CD4-positive, CD25-positive, alpha-beta regulatory T cell (primary cell): ENCODE measurements at regions not wholly inside any gene's neighbourhood (a gene's known extent, or its start where the extent isn't known, plus 50 kb on each side); places are given as distances from the start of the nearest gene placed in this dataset.
"Not testable (repeated sequence)": the region's sequence is repeated elsewhere in the genome, so short reads cannot be mapped to it uniquely, and the experiment has no call there.

Experiments
- ATAC-seq, 2 donors: fragments of 150-1000 bp; cut with Tn5 transposase; one replicate each; pipeline ENCODE4 v1.10.0; 2021; ENCODE audit warnings: low read depth in 2 of 2, moderate number of reproducible peaks in 2 of 2, moderate library complexity in 1 of 2
- DNase-seq, 3 donors: peaks; one replicate each; pipeline versions ENCODE4 v3.0.0 to v3.0.0-alpha.2; 2012 to 2022; ENCODE audit warnings: mixed read lengths in 1 of 3
- H3K27ac ChIP-seq: one replicate; pipeline ENCODE4 v1.7.0; 2013; ENCODE audit warnings: mild to moderate bottlenecking, low read length; ENCODE audit not compliant: insufficient read depth, poor library complexity, severe bottlenecking
- H3K27me3 ChIP-seq: one replicate; pipeline ENCODE4 v1.7.0; 2013; ENCODE audit warnings: low read length; ENCODE audit not compliant: control insufficient read depth, insufficient read depth
- H3K36me3 ChIP-seq: one replicate; pipeline ENCODE4 v1.7.0; 2013; ENCODE audit warnings: mild to moderate bottlenecking, low read length, moderate library complexity; ENCODE audit not compliant: control insufficient read depth, insufficient read depth
- H3K4me1 ChIP-seq: 2 replicates; pipeline ENCODE4 v1.7.0; 2013; ENCODE audit warnings: mild to moderate bottlenecking, low read length; ENCODE audit not compliant: insufficient read depth, control insufficient read depth, poor library complexity, severe bottlenecking
- H3K4me3 ChIP-seq: one replicate; pipeline ENCODE4 v1.7.0; 2013; ENCODE audit warnings: low read depth, mild to moderate bottlenecking, low read length, moderate library complexity
- H3K9me3 ChIP-seq, 2 experiments: 1 replicate in 1 of 2; 2 replicates in 1 of 2; pipeline ENCODE4 v1.7.0; 2013; ENCODE audit warnings: low read length in 2 of 2, mild to moderate bottlenecking in 1 of 2, moderate library complexity in 1 of 2; ENCODE audit not compliant: control insufficient read depth in 2 of 2
- H3K27ac Mint-ChIP-seq, 3 donors: one replicate each; pipeline ENCODE4 v1.8.0; 2020 to 2022; ENCODE audit warnings: mild to moderate bottlenecking in 3 of 3, mixed read lengths in 3 of 3, moderate library complexity in 2 of 3
- H3K27me3 Mint-ChIP-seq: one replicate; pipeline ENCODE4 v1.8.0; 2022; ENCODE audit warnings: mild to moderate bottlenecking, mixed read lengths
- H3K36me3 Mint-ChIP-seq: one replicate; pipeline ENCODE4 v1.8.0; 2020; ENCODE audit warnings: mixed read lengths
- H3K4me1 Mint-ChIP-seq, 4 donors: one replicate each; pipeline ENCODE4 v1.8.0; 2020 to 2022; ENCODE audit warnings: mixed read lengths in 4 of 4, mild to moderate bottlenecking in 1 of 4
- H3K4me3 Mint-ChIP-seq, 4 donors: one replicate each; pipeline ENCODE4 v1.8.0; 2020 to 2022; ENCODE audit warnings: mild to moderate bottlenecking in 4 of 4, mixed read lengths in 4 of 4, moderate library complexity in 3 of 4
- H3K9me3 Mint-ChIP-seq, 7 donors: one replicate each; pipeline ENCODE4 v1.8.0; 2020 to 2022; ENCODE audit warnings: mixed read lengths in 7 of 7, mild to moderate bottlenecking in 3 of 7, moderate library complexity in 2 of 7

- Mint-ChIP-seq H3K4me3 (no peak overlapping the region), H3K36me3 (no peaks in the 10 kb centered on the region), H3K9me3 (peaks cover 0 to 1% (median 0%) of the 10 kb centered on the region in 7 donors), H3K27ac (no peak overlapping the region), H3K4me1 (no peaks in the 10 kb centered on the region), H3K27me3 (peaks cover 5% of the 10 kb centered on the region)
- H3K4me3 ChIP-seq, result no peak overlapping the region
- H3K9me3 ChIP-seq, result no peaks in the 10 kb centered on the region
- DNase-seq (no peak), ATAC-seq (no peak)
- H3K36me3 ChIP-seq, result no peaks in the 10 kb centered on the region
- H3K27ac ChIP-seq, result no peak overlapping the region
- H3K4me1 ChIP-seq, result no peaks in the 10 kb centered on the region
- no peaks in the 10 kb centered on the region for H3K27me3 ChIP-seq
Observed at GRCh38 chr11:134958336-134958640, 546.2 kb upstream of the B3GAT1 start.

GRCh38 chr11:134957540-134958335 is 545.7 kb upstream of the B3GAT1 start:
- H3K9me3 ChIP-seq, result no peaks in the 10 kb centered on the region
- Mint-ChIP-seq H3K4me1 (no peaks in the 10 kb centered on the region), H3K9me3 (peaks cover 0 to 3% (median 0%) of the 10 kb centered on the region in 7 donors), H3K27me3 (peaks cover 5% of the 10 kb centered on the region), H3K36me3 (no peaks in the 10 kb centered on the region), H3K4me3 (no peak overlapping the region), H3K27ac (no peak overlapping the region)
- no peak overlapping the region for H3K27ac ChIP-seq
- no peaks in the 10 kb centered on the region for H3K36me3 ChIP-seq
- no peaks in the 10 kb centered on the region for H3K4me1 ChIP-seq
- DNase-seq (no peak), ATAC-seq (no peak)
- H3K4me3 ChIP-seq, result no peak overlapping the region
- no peaks in the 10 kb centered on the region for H3K27me3 ChIP-seq

DNA sequence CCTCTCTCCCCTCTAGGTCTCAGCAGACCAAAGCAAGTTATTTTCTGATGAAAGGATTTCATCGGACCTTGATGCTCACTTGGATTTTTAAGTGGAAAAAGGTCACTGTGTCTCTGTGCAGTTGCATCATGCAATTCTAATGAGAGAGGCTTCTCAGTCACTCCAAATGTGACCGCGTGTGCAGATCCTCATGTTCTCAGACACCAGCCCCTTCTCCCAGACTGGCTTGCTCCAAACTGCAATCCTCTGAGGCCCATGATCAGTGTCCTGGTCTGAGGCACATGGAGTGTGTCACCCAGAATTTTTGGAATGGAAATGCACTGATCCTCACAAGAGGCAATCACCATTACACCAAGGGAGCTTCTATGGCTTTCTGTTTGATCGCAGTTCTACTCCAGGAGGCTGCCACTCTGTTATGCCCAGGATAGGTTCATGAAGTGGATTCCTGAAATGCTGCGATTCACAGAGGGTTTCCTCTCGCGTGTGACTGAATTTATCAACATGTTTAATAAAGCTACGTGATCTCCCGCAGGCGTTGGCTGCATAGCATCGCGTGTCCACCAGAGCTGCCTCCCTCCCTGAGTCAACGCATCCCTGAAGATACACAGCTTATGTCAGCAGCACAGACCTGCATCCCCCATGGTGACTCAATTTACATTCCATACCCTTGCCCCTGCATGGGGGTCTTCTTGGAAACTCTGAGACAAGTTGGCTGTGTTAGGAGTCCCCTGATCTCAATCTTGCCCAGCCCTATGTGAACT is 544.6 kb upstream of the B3GAT1 start:
- H3K4me3 Mint-ChIP-seq, result no peak overlapping the region
- no peaks in the 10 kb centered on the region for H3K36me3 Mint-ChIP-seq
- DNase-seq (no peak), ATAC-seq (no peak)
- peaks cover 5% of the 10 kb centered on the region for H3K27me3 Mint-ChIP-seq
- no peak overlapping the region for H3K27ac Mint-ChIP-seq
- no peak overlapping the region for H3K4me3 ChIP-seq
- no peak overlapping the region for H3K27ac ChIP-seq
- peaks cover 0 to 3% (median 0%) of the 10 kb centered on the region in 7 donors for H3K9me3 Mint-ChIP-seq
- no peaks in the 10 kb centered on the region for H3K36me3 ChIP-seq
- no peaks in the 10 kb centered on the region for H3K4me1 Mint-ChIP-seq
- H3K27me3 ChIP-seq, result no peaks in the 10 kb centered on the region
- H3K4me1 ChIP-seq, result no peaks in the 10 kb centered on the region
- H3K9me3 ChIP-seq, result no peaks in the 10 kb centered on the region

GRCh38 chr11:134955970-134956369 is 543.9 kb upstream of the B3GAT1 start:
- not testable (repeated sequence) for H3K4me1 ChIP-seq, H3K4me3 ChIP-seq, H3K36me3 ChIP-seq, ATAC-seq, H3K9me3 Mint-ChIP-seq, H3K36me3 Mint-ChIP-seq, H3K4me1 Mint-ChIP-seq, H3K4me3 Mint-ChIP-seq, H3K27ac Mint-ChIP-seq, H3K27ac ChIP-seq, H3K27me3 ChIP-seq, DNase-seq, H3K9me3 ChIP-seq, H3K27me3 Mint-ChIP-seq

- ATAC-seq (no peak), DNase-seq (no peak)
- Histone ChIP-seq H3K4me3 (no peak overlapping the region), H3K36me3 (no peaks in the 10 kb centered on the region), H3K27me3 (no peaks in the 10 kb centered on the region), H3K4me1 (no peaks in the 10 kb centered on the region), H3K27ac (no peak overlapping the region), H3K9me3 (no peaks in the 10 kb centered on the region)
- Mint-ChIP-seq H3K36me3 (no peaks in the 10 kb centered on the region), H3K27ac (no peak overlapping the region), H3K27me3 (peaks cover 5% of the 10 kb centered on the region), H3K4me1 (no peaks in the 10 kb centered on the region), H3K9me3 (peaks cover 0 to 3% (median 0%) of the 10 kb centered on the region in 7 donors), H3K4me3 (no peak overlapping the region)
Observed at GRCh38 chr11:134955281-134955680, 543.2 kb upstream of the B3GAT1 start.

DNA sequence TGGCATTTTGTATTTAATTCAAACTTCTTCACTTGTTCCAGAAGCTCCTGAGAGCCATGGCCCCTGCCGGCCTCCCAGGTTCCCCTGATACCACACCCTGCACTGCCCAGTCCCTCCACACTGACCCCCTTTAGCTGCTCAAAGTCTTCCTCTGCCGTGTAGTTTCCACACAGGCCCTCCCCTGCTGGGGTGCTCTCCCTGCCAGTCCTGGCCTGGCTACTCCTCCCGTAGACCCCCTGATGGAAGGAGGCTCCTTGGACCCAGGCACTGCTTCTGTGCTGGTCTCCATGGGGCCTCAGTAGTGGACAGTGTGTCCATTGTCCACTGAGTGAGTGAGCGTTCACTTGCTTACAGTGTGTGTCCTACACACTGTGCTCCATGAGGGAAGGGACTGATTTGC is 542.4 kb upstream of the B3GAT1 start:
- H3K4me3 ChIP-seq, H3K27me3 ChIP-seq, H3K4me3 Mint-ChIP-seq, H3K36me3 Mint-ChIP-seq, ATAC-seq, H3K27ac ChIP-seq, H3K4me1 Mint-ChIP-seq, H3K36me3 ChIP-seq, DNase-seq, H3K27ac Mint-ChIP-seq, H3K9me3 ChIP-seq, H3K27me3 Mint-ChIP-seq, H3K9me3 Mint-ChIP-seq, H3K4me1 ChIP-seq: not testable (repeated sequence)

- H3K27me3 ChIP-seq, DNase-seq, H3K4me1 Mint-ChIP-seq, H3K27me3 Mint-ChIP-seq, H3K4me1 ChIP-seq, H3K9me3 ChIP-seq, H3K4me3 ChIP-seq, H3K36me3 ChIP-seq, H3K4me3 Mint-ChIP-seq, H3K27ac ChIP-seq, ATAC-seq, H3K9me3 Mint-ChIP-seq, H3K27ac Mint-ChIP-seq, H3K36me3 Mint-ChIP-seq: not testable (repeated sequence)
Observed at GRCh38 chr11:134953417-134953970, 541.5 kb upstream of the B3GAT1 start.

DNA sequence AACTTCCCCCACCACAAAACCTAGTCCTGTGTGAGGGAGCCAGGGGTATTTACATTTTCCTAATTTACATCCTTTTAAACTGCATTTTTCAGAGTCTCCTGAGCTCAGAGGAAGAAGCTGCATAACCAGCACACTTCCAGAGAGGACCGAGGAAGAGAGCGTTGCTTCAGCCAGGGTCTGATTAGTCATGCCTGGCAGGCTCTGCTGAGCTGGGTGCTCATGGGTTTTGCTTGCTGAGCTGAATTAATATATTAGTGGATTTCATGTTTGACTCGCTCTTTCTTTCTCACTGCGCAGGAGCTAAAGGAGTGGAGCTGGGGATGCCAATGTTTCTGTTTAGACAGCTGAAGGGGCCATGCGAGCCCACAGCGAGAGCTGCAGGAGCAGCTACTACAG is 539.3 kb upstream of the B3GAT1 start:
- peaks cover 5% of the 10 kb centered on the region for H3K27me3 Mint-ChIP-seq

More for the DNA sequence above, 539.3 kb upstream of the B3GAT1 start:
- Histone ChIP-seq H3K36me3 (no peaks in the 10 kb centered on the region), H3K4me3 (no peak overlapping the region), H3K27ac (no peak overlapping the region), H3K9me3 (no peaks in the 10 kb centered on the region), H3K4me1 (no peaks in the 10 kb centered on the region), H3K27me3 (no peaks in the 10 kb centered on the region)
- DNase-seq (no peak), ATAC-seq (no peak)
- H3K36me3 Mint-ChIP-seq, result no peaks in the 10 kb centered on the region
- no peaks in the 10 kb centered on the region for H3K4me1 Mint-ChIP-seq
- H3K27ac Mint-ChIP-seq, result no peak overlapping the region
- no peak overlapping the region for H3K4me3 Mint-ChIP-seq
- peaks cover 0 to 3% (median 0%) of the 10 kb centered on the region in 7 donors for H3K9me3 Mint-ChIP-seq
